GM12873 (cell line): ENCODE measurements at regions not wholly inside any gene's neighbourhood (a gene's known extent, or its start where the extent isn't known, plus 50 kb on each side); places are given as distances from the start of the nearest gene placed in this dataset.

Experiments used
- CTCF ChIP-seq: IDR thresholded peaks from 2 replicates; pipeline ENCODE4 v1.5.1; 2012; ENCODE audit warnings: low read depth, mild to moderate bottlenecking, moderate library complexity, low read length, control low read depth; ENCODE audit not compliant: insufficient read depth; ENCODE audit errors: missing control alignments

GRCh38 chr21:19123053-19123452 is 719.5 kb upstream of the TMPRSS15 start:
- no peak for TF ChIP-seq CTCF

- TF ChIP-seq CTCF, result no peak
Observed at GRCh38 chr21:19123525-19123924, 719.9 kb upstream of the TMPRSS15 start.

GRCh38 chr21:19124691-19125090 is 721.1 kb upstream of the TMPRSS15 start:
- no peak for TF ChIP-seq CTCF

- no peak for TF ChIP-seq CTCF
Observed at GRCh38 chr21:19130379-19131028, 726.9 kb upstream of the TMPRSS15 start.

GRCh38 chr21:19141511-19141910 is 737.9 kb upstream of the TMPRSS15 start:
- TF ChIP-seq CTCF, result no peak

- TF ChIP-seq CTCF, result no peak
Observed at GRCh38 chr21:19145682-19146293, 742.2 kb upstream of the TMPRSS15 start.

GRCh38 chr21:19148056-19148455 is 744.5 kb upstream of the TMPRSS15 start:
- no peak for TF ChIP-seq CTCF
